ENCODE measurements at regions not wholly inside any gene's neighbourhood (a gene's known extent, or its start where the extent isn't known, plus 50 kb on each side); places are given as distances from the start of the nearest gene placed in this dataset.

DNA sequence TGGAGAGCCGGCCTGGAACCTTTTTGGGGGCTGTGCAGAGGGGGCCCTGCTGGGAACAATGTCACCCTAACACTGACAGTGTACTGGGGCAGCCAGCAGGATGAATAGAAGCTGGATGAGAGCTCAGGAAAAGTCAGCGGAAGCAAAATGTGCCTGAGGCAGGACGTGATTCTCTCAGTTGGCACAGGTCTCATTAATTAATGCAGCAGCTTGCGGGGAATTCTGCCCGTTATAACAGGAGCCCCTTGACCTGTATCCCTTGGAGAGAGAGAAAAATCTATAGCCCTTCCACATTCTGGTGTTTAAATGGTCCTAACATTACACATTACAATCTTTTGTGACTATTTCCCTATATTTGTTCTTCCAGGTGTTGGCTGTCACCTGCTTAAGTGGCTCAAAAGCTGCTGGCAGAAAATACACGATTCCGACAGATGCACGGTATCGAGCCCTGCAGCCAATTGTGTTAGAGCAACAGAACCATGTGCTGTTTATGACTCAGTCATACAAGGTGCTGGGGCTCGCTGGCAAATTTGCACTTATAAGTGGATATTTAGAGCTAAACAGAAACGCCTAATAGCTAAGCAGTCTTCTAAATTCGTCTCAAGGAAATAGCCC lies 854.7 kb downstream of the AACS start:
- no peak for TF ChIP-seq CTCF (IDR thresholded peaks at IDR 0.05; ENCODE audit: extremely low read depth in 1 of 2, insufficient read depth in 1 of 2, low read depth in 1 of 2, low read length in 2 of 2)
- TF ChIP-seq POLR2A (IDR thresholded peaks at IDR 0.05; ENCODE audit: low read depth, low read length), result no peak

Data from endothelial cell of umbilical vein (primary cell).